CD4-positive, alpha-beta T cell (primary cell): ENCODE measurements at regions not wholly inside any gene's neighbourhood (a gene's known extent, or its start where the extent isn't known, plus 50 kb on each side); places are given as distances from the start of the nearest gene placed in this dataset.

Experiments used
- ATAC-seq: fragments of 200-7000 bp; cut with Tn5 transposase; one replicate; pipeline ENCODE4 v1.10.0; 2022; ENCODE audit warnings: mild to moderate bottlenecking; ENCODE audit not compliant: poor library complexity
- CTCF ChIA-PET: fragments of 350-600 bp; sonication (Branson Sonifier 250); formaldehyde crosslinking; loops from one replicate; lab custom pipeline; 2021; ENCODE audit warnings: antibody characterized with exemption, inconsistent platforms; lab: Charles Lee
- POLR2A ChIA-PET: fragments of 350-600 bp; sonication (Branson Sonifier 250); formaldehyde crosslinking; loops from one replicate; lab custom pipeline; 2021; ENCODE audit warnings: antibody characterized with exemption, inconsistent platforms; lab: Charles Lee
- DNase-seq, 14 experiments: peaks; one replicate each; pipeline ENCODE4 v3.0.0-alpha.2; 2013 to 2020; ENCODE audit warnings: mixed read lengths in 2 of 14
- H3K27ac ChIP-seq, 2 donors: one replicate each; pipeline versions ENCODE4 v1.5.1 to v1.7.0; 2013; ENCODE audit warnings: low read length in 2 of 2, low read depth in 1 of 2, mild to moderate bottlenecking in 1 of 2
- H3K27me3 ChIP-seq, 2 experiments: 1 replicate in 1 of 2; 2 replicates in 1 of 2; pipeline versions ENCODE4 v1.6.1 to v1.7.0; 2013; ENCODE audit warnings: low read length in 2 of 2, control low read depth in 1 of 2, mild to moderate bottlenecking in 1 of 2, moderate library complexity in 1 of 2; ENCODE audit not compliant: insufficient read depth in 2 of 2, control insufficient read depth in 1 of 2
- H3K36me3 ChIP-seq: one replicate; pipeline ENCODE4 v1.6.1; 2013; ENCODE audit warnings: low read length, control low read depth; ENCODE audit not compliant: insufficient read depth
- H3K4me1 ChIP-seq: one replicate; pipeline ENCODE4 v1.6.1; 2013; ENCODE audit warnings: low read length, control low read depth; ENCODE audit not compliant: insufficient read depth
- H3K4me3 ChIP-seq: one replicate; pipeline ENCODE4 v1.5.1; 2013; ENCODE audit warnings: mild to moderate bottlenecking, low read length, moderate library complexity
- H3K9me3 ChIP-seq, 2 experiments: 1 replicate in 1 of 2; 2 replicates in 1 of 2; pipeline versions ENCODE4 v1.6.1 to v1.7.0; 2013; ENCODE audit warnings: low read length in 2 of 2, mild to moderate bottlenecking in 2 of 2, control low read depth in 1 of 2, moderate library complexity in 1 of 2; ENCODE audit not compliant: control insufficient read depth in 1 of 2, insufficient read depth in 1 of 2
- H3K27ac Mint-ChIP-seq: one replicate; pipeline ENCODE4 v1.8.0; 2020; ENCODE audit warnings: mixed read lengths
- H3K27me3 Mint-ChIP-seq: one replicate; pipeline ENCODE4 v1.8.0; 2021; ENCODE audit warnings: mixed read lengths
- H3K36me3 Mint-ChIP-seq: one replicate; pipeline ENCODE4 v1.8.0; 2021; ENCODE audit warnings: low read depth, mixed read lengths
- H3K4me1 Mint-ChIP-seq: one replicate; pipeline ENCODE4 v1.8.0; 2021; ENCODE audit warnings: low read depth, mixed read lengths
- H3K4me3 Mint-ChIP-seq: one replicate; pipeline ENCODE4 v1.8.0; 2020; ENCODE audit warnings: mild to moderate bottlenecking, mixed read lengths
- H3K9me3 Mint-ChIP-seq: one replicate; pipeline ENCODE4 v1.8.0; 2020; ENCODE audit warnings: mixed read lengths
- CTCF ChIP-seq: fragments of 200-600 bp; IDR thresholded peaks from one replicate; pipeline ENCODE4 v1.8.0; 2022; ENCODE audit warnings: antibody characterized with exemption, mild to moderate bottlenecking
- intact Hi-C, 2 experiments: fragments of 100-400 bp; cut with DNase I in 1 of 2; cut with micrococcal nuclease in 1 of 2; formaldehyde crosslinking; loops; one replicate each; pipeline versions ENCODE4 v1.15.1 to v1.9.0; 2023 to 2025; cut with DNase I, micrococcal nuclease

GRCh38 chr5:15261269-15261995 lies 238.5 kb upstream of the FBXL7 start:
- Histone ChIP-seq H3K27ac (no peak overlapping the region), H3K4me1 (no peaks in the 10 kb centered on the region), H3K4me3 (no peak overlapping the region), H3K9me3 (no peaks in the 10 kb centered on the region), H3K36me3 (no peaks in the 10 kb centered on the region), H3K27me3 (no peaks in the 10 kb centered on the region)
- H3K27ac Mint-ChIP-seq: no peak overlapping the region
- no peaks in the 10 kb centered on the region for H3K36me3 Mint-ChIP-seq
- no peaks in the 10 kb centered on the region for H3K4me1 Mint-ChIP-seq
- peaks cover 3% of the 10 kb centered on the region for H3K9me3 Mint-ChIP-seq
- ChIA-PET POLR2A (no interaction called here), CTCF (no interaction called here)
- no peak for TF ChIP-seq CTCF
- no peak for DNase-seq
- no peaks in the 10 kb centered on the region for H3K27me3 Mint-ChIP-seq
- no peak overlapping the region for H3K4me3 Mint-ChIP-seq
- intact Hi-C loops: no loop called here
- ATAC-seq: no peak

- Mint-ChIP-seq H3K4me1 (no peaks in the 10 kb centered on the region), H3K27me3 (no peaks in the 10 kb centered on the region), H3K36me3 (no peaks in the 10 kb centered on the region), H3K9me3 (peaks cover 3% of the 10 kb centered on the region), H3K4me3 (no peak overlapping the region), H3K27ac (no peak overlapping the region)
- ChIA-PET CTCF (no interaction called here), POLR2A (no interaction called here)
- ATAC-seq: no peak
- H3K9me3 ChIP-seq: no peaks in the 10 kb centered on the region
- intact Hi-C loops: no loop called here
- H3K27me3 ChIP-seq: no peaks in the 10 kb centered on the region
- H3K4me3 ChIP-seq: no peak overlapping the region
- no peaks in the 10 kb centered on the region for H3K4me1 ChIP-seq
- no peak overlapping the region for H3K27ac ChIP-seq
- no peak for TF ChIP-seq CTCF
- DNase-seq: no peak
- no peaks in the 10 kb centered on the region for H3K36me3 ChIP-seq
Observed at GRCh38 chr5:15260356-15261268, 239.4 kb upstream of the FBXL7 start.

GRCh38 chr5:15256485-15256884 lies 243.5 kb upstream of the FBXL7 start:
- H3K4me1 Mint-ChIP-seq: no peaks in the 10 kb centered on the region
- POLR2A ChIA-PET: no interaction called here

More at GRCh38 chr5:15256485-15256884, 243.5 kb upstream of the FBXL7 start:
- no peaks in the 10 kb centered on the region for H3K27me3 Mint-ChIP-seq
- no peak for ATAC-seq
- H3K4me3 Mint-ChIP-seq: no peak overlapping the region
- peaks cover 4% of the 10 kb centered on the region for H3K9me3 Mint-ChIP-seq
- intact Hi-C loops: no loop called here
- no peak for TF ChIP-seq CTCF
- CTCF ChIA-PET: no interaction called here
- H3K27ac Mint-ChIP-seq: no peak overlapping the region
- no peaks in the 10 kb centered on the region for H3K36me3 ChIP-seq
- H3K4me1 ChIP-seq: no peaks in the 10 kb centered on the region
- H3K36me3 Mint-ChIP-seq: no peaks in the 10 kb centered on the region
- H3K27ac ChIP-seq: no peak overlapping the region
- DNase-seq: no peak
- H3K9me3 ChIP-seq: peaks cover 0 to 7% of the 10 kb centered on the region in 2 experiments
- H3K27me3 ChIP-seq: no peaks in the 10 kb centered on the region
- H3K4me3 ChIP-seq: no peak overlapping the region
